NT2/D1 (cell line): ENCODE measurements at regions not wholly inside any gene's neighbourhood (a gene's known extent, or its start where the extent isn't known, plus 50 kb on each side); places are given as distances from the start of the nearest gene placed in this dataset.

Source experiments
- SUZ12 ChIP-seq: IDR thresholded peaks from 2 replicates; pipeline ENCODE4 v1.6.1; 2011; ENCODE audit not compliant: insufficient read length, insufficient read depth; ENCODE audit errors: extremely low read depth
- YY1 ChIP-seq: IDR thresholded peaks from 2 replicates; pipeline ENCODE4 v1.6.1; 2011; ENCODE audit not compliant: insufficient read length, insufficient read depth
- ZNF274 ChIP-seq: IDR thresholded peaks from 2 replicates; pipeline ENCODE4 v1.6.1; 2011; ENCODE audit warnings: mild to moderate bottlenecking, low read depth, low read length

- TF ChIP-seq ZNF274, result no peak
- no peak for TF ChIP-seq YY1
- TF ChIP-seq SUZ12, result no peak
Observed at GRCh38 chrX:28321286-28321685, 266.0 kb upstream of the IL1RAPL1 start.
